KMS-11 (cell line): ENCODE measurements at regions not wholly inside any gene's neighbourhood (a gene's known extent, or its start where the extent isn't known, plus 50 kb on each side); places are given as distances from the start of the nearest gene placed in this dataset.

Experiments
- H2AFZ ChIP-seq: fragments of 200-600 bp; sonication (generic); 2 replicates; pipeline ENCODE4 v1.6.1; 2016; ENCODE audit warnings: antibody characterized with exemption, mixed run types, low read depth
- H3K27ac ChIP-seq: fragments of 200-600 bp; sonication (generic); 2 replicates; pipeline ENCODE4 v1.6.1; 2016; ENCODE audit warnings: mild to moderate bottlenecking, mixed run types
- H3K27me3 ChIP-seq: fragments of 200-600 bp; sonication (generic); 2 replicates; pipeline ENCODE4 v1.6.1; 2017; ENCODE audit warnings: mild to moderate bottlenecking, low read depth, mixed run types, moderate library complexity; ENCODE audit not compliant: insufficient read depth
- H3K36me3 ChIP-seq: fragments of 200-600 bp; sonication (generic); 2 replicates; pipeline ENCODE4 v1.6.1; 2017; ENCODE audit warnings: mild to moderate bottlenecking, mixed run types; ENCODE audit not compliant: insufficient read depth
- H3K4me1 ChIP-seq: fragments of 200-600 bp; sonication (generic); 2 replicates; pipeline ENCODE4 v1.6.1; 2016; ENCODE audit warnings: mild to moderate bottlenecking, low read depth, mixed run types; ENCODE audit not compliant: poor library complexity, severe bottlenecking
- H3K4me2 ChIP-seq: fragments of 200-600 bp; sonication (generic); 2 replicates; pipeline ENCODE4 v1.7.0; 2016; ENCODE audit warnings: mild to moderate bottlenecking, mixed run types
- H3K4me3 ChIP-seq: fragments of 200-600 bp; sonication (generic); IDR thresholded peaks from 2 replicates; pipeline ENCODE4 v1.6.1; 2017; ENCODE audit warnings: low read depth, low read length, mixed read lengths; ENCODE audit not compliant: insufficient read depth
- H3K79me2 ChIP-seq: fragments of 200-600 bp; sonication (generic); 2 replicates; pipeline ENCODE4 v1.6.1; 2016; ENCODE audit warnings: low read depth, mixed run types; ENCODE audit not compliant: insufficient read depth
- H3K9ac ChIP-seq: fragments of 200-600 bp; sonication (generic); 2 replicates; pipeline ENCODE4 v1.6.1; 2016; ENCODE audit warnings: mild to moderate bottlenecking, mixed run types
- H4K20me1 ChIP-seq: fragments of 200-600 bp; sonication (generic); 2 replicates; pipeline ENCODE4 v1.6.1; 2016; ENCODE audit warnings: mild to moderate bottlenecking, mixed run types; ENCODE audit not compliant: insufficient read depth
- CTCF ChIP-seq: fragments of 200-600 bp; sonication (generic); conservative IDR thresholded peaks from 2 replicates; pipeline ENCODE4 v1.6.1; 2017; ENCODE audit warnings: low read depth, mild to moderate bottlenecking, antibody characterized with exemption, low read length, moderate library complexity, mixed read lengths

- no peak overlapping the region for H3K9ac ChIP-seq
Measured at GRCh38 chr13:87999788-88000187, 328.6 kb downstream of the SLITRK5 start.

GRCh38 chr13:88000239-88000638, 329.1 kb downstream of the SLITRK5 start:
- H2AFZ ChIP-seq, result no peak overlapping the region

More at GRCh38 chr13:87999788-88000187, 328.6 kb downstream of the SLITRK5 start:
- Histone ChIP-seq H2AFZ (no peak overlapping the region), H4K20me1 (no peaks in the 10 kb centered on the region), H3K4me3 (no peak overlapping the region), H3K36me3 (no peaks in the 10 kb centered on the region), H3K27ac (no peak overlapping the region), H3K4me1 (no peaks in the 10 kb centered on the region), H3K27me3 (no peaks in the 10 kb centered on the region), H3K4me2 (no peak overlapping the region), H3K79me2 (no peaks in the 10 kb centered on the region)
- TF ChIP-seq CTCF, result no peak

GRCh38 chr13:88000787-88001186, 329.6 kb downstream of the SLITRK5 start:
- Histone ChIP-seq H3K4me3 (no peak overlapping the region), H3K27ac (no peak overlapping the region), H3K4me1 (no peaks in the 10 kb centered on the region), H3K36me3 (no peaks in the 10 kb centered on the region), H3K9ac (no peak overlapping the region), H3K27me3 (no peaks in the 10 kb centered on the region), H4K20me1 (no peaks in the 10 kb centered on the region), H3K79me2 (no peaks in the 10 kb centered on the region), H3K4me2 (no peak overlapping the region), H2AFZ (no peak overlapping the region)
- no peak for TF ChIP-seq CTCF

More at GRCh38 chr13:88000239-88000638, 329.1 kb downstream of the SLITRK5 start:
- Histone ChIP-seq H3K27me3 (no peaks in the 10 kb centered on the region), H3K36me3 (no peaks in the 10 kb centered on the region), H3K79me2 (no peaks in the 10 kb centered on the region), H3K4me3 (no peak overlapping the region), H3K27ac (no peak overlapping the region), H4K20me1 (no peaks in the 10 kb centered on the region), H3K9ac (no peak overlapping the region), H3K4me2 (no peak overlapping the region), H3K4me1 (no peaks in the 10 kb centered on the region)
- no peak for TF ChIP-seq CTCF

GRCh38 chr13:88005188-88005587, 334.0 kb downstream of the SLITRK5 start:
- TF ChIP-seq CTCF, result no peak
- Histone ChIP-seq H3K4me3 (no peak overlapping the region), H4K20me1 (no peaks in the 10 kb centered on the region), H3K36me3 (no peaks in the 10 kb centered on the region), H3K27me3 (no peaks in the 10 kb centered on the region), H3K9ac (no peak overlapping the region), H3K4me1 (no peaks in the 10 kb centered on the region), H3K4me2 (no peak overlapping the region), H3K79me2 (no peaks in the 10 kb centered on the region), H3K27ac (no peak overlapping the region), H2AFZ (no peak overlapping the region)
